ENCODE measurements at regions not wholly inside any gene's neighbourhood (a gene's known extent, or its start where the extent isn't known, plus 50 kb on each side); places are given as distances from the start of the nearest gene placed in this dataset.

GRCh38 chr1:217944550-217944949 is 313.4 kb downstream of the SPATA17 start:
- TF ChIP-seq CTCF (conservative IDR thresholded peaks at IDR 0.05) (no peak), EZH2 (IDR thresholded peaks at IDR 0.05; ENCODE audit: low read depth) (no peak)

Data from PC-9 (cell line).